Panc1 (cell line): ENCODE measurements at regions not wholly inside any gene's neighbourhood (a gene's known extent, or its start where the extent isn't known, plus 50 kb on each side); places are given as distances from the start of the nearest gene placed in this dataset.

ENCODE experiments used
- ATAC-seq: fragments of 200-7000 bp; cut with Tn5 transposase; 2 replicates; pipeline ENCODE4 v1.9.1; 2020; ENCODE audit warnings: mild to moderate bottlenecking, moderate library complexity
- BruUV-seq: library from RNA; stranded (reverse); fragments of 400-500 nt; replicated peaks from 2 replicates; lab custom pipeline; 2021; lab: Mats Ljungman, UMichigan
- CTCF ChIA-PET: fragments of 300-600 bp; sonication (Branson Sonifier 250); formaldehyde crosslinking; loops from one replicate; lab custom pipeline; 2022; ENCODE audit warnings: antibody characterized with exemption; lab: Charles Lee
- POLR2A ChIA-PET: fragments of 300-600 bp; sonication (Branson Sonifier 250); formaldehyde crosslinking; loops from one replicate; lab custom pipeline; 2022; ENCODE audit warnings: antibody characterized with exemption; lab: Charles Lee
- DNase-seq: peaks from one replicate; pipeline ENCODE4 v3.0.0-alpha.2; 2010; ENCODE audit warnings: low read depth, low spot score
- H3K27ac ChIP-seq: 2 replicates; pipeline ENCODE4 v1.5.1; 2011; ENCODE audit warnings: mild to moderate bottlenecking, low read length, inconsistent platforms
- H3K27me3 ChIP-seq: fragments of 200-500 bp; sonication (Bioruptor generic); 2 replicates; pipeline ENCODE4 v1.6.0; 2014; ENCODE audit warnings: low read length, inconsistent platforms; ENCODE audit not compliant: control insufficient read depth, insufficient read depth
- H3K36me3 ChIP-seq: fragments of 200-500 bp; sonication (Bioruptor generic); 2 replicates; pipeline ENCODE4 v1.5.1; 2014; ENCODE audit warnings: inconsistent platforms, mild to moderate bottlenecking, low read length, moderate library complexity; ENCODE audit not compliant: control insufficient read depth, insufficient read depth
- H3K4me1 ChIP-seq: 2 replicates; pipeline ENCODE4 v1.5.1; 2011; ENCODE audit warnings: inconsistent platforms, mild to moderate bottlenecking, low read length, moderate library complexity; ENCODE audit not compliant: control insufficient read depth, insufficient read depth
- H3K4me3 ChIP-seq, 2 experiments: 2 replicates each; pipeline ENCODE4 v1.5.1; 2011 to 2012; ENCODE audit warnings: low read depth in 2 of 2, low read length in 2 of 2, mild to moderate bottlenecking in 2 of 2, inconsistent platforms in 1 of 2, moderate library complexity in 1 of 2
- H3K9me3 ChIP-seq: fragments of 200-500 bp; sonication (Bioruptor generic); 2 replicates; pipeline ENCODE4 v1.5.1; 2014; ENCODE audit warnings: low read depth, mild to moderate bottlenecking, inconsistent platforms, low read length, moderate library complexity; ENCODE audit not compliant: control insufficient read depth, insufficient read depth
- CTCF ChIP-seq: fragments of 450-650 bp; IDR thresholded peaks from 2 replicates; pipeline ENCODE4 v1.5.1; 2017; ENCODE audit warnings: mild to moderate bottlenecking
- POLR2AphosphoS5 ChIP-seq: IDR thresholded peaks from 2 replicates; pipeline ENCODE4 v1.6.1; 2012; ENCODE audit warnings: mild to moderate bottlenecking, low read depth, low read length, moderate library complexity
- SIN3A ChIP-seq: IDR thresholded peaks from 2 replicates; pipeline ENCODE4 v1.6.1; 2012; ENCODE audit warnings: low read depth, mild to moderate bottlenecking, low read length, moderate library complexity, borderline replicate concordance; ENCODE audit not compliant: insufficient read depth
- TCF7L2 ChIP-seq: IDR thresholded peaks from 2 replicates; pipeline ENCODE4 v1.6.1; 2011; ENCODE audit warnings: mild to moderate bottlenecking, low read depth, low read length, inconsistent platforms
- in situ Hi-C: cut with HindIII; loops from 2 replicates; pipeline ENCODE4 v1.10.0; 2016; ENCODE audit warnings: low sequenced_read_pairs, low pct_unique_long_range_greater_than_20kb
- intact Hi-C: fragments of 100-400 bp; cut with micrococcal nuclease; formaldehyde crosslinking; loops from one replicate; pipeline ENCODE4 v1.10.0; 2022; ENCODE audit not compliant: unreplicated experiment
- TF ChIP-seq, protein P1 (sequence below), 2 experiments: IDR thresholded peaks; 2 replicates each; pipeline ENCODE4 v1.6.1; 2011 to 2012; ENCODE audit warnings: low read depth in 2 of 2, control low read depth in 1 of 2, low read length in 1 of 2, mild to moderate bottlenecking in 1 of 2, moderate library complexity in 1 of 2; ENCODE audit not compliant: insufficient read depth in 1 of 2

DNA sequence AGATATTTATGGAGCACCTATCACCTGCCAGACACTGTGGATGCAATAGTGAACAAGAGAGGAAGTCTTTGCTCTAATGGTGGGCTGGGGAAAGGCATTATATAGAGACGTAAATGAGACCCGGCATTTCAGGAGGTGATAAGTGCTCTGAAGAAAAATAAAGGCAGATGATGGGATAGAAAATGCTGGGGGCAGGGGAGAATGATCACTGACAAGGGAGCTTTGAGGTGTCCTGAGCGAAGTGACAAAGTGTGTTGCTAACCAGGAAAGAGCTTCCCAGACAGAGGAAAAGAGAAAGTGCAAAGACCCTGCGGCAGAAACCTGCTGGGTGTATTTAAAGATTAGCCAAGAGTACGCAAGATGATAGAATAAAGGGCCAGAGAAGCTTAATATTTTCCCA lies 1096.1 kb downstream of the BCL11B start:
- no peaks in the 10 kb centered on the region for H3K27me3 ChIP-seq
- H3K27ac ChIP-seq = no peak overlapping the region
- no TSS peak for BruUV-seq
- ATAC-seq (no peak), DNase-seq (no peak)
- H3K4me1 ChIP-seq = no peaks in the 10 kb centered on the region
- intact Hi-C loops = no loop called here
- no peaks in the 10 kb centered on the region for H3K9me3 ChIP-seq
- in situ Hi-C loops = no loop called here
- ChIA-PET POLR2A (no interaction called here), CTCF (no interaction called here)
- H3K36me3 ChIP-seq = no peaks in the 10 kb centered on the region
- no peak overlapping the region for H3K4me3 ChIP-seq
- no peak for TF ChIP-seq SIN3A
- no peak for TF ChIP-seq POLR2AphosphoS5
- TF ChIP-seq TCF7L2 = no peak
- TF ChIP-seq, protein P1, sequence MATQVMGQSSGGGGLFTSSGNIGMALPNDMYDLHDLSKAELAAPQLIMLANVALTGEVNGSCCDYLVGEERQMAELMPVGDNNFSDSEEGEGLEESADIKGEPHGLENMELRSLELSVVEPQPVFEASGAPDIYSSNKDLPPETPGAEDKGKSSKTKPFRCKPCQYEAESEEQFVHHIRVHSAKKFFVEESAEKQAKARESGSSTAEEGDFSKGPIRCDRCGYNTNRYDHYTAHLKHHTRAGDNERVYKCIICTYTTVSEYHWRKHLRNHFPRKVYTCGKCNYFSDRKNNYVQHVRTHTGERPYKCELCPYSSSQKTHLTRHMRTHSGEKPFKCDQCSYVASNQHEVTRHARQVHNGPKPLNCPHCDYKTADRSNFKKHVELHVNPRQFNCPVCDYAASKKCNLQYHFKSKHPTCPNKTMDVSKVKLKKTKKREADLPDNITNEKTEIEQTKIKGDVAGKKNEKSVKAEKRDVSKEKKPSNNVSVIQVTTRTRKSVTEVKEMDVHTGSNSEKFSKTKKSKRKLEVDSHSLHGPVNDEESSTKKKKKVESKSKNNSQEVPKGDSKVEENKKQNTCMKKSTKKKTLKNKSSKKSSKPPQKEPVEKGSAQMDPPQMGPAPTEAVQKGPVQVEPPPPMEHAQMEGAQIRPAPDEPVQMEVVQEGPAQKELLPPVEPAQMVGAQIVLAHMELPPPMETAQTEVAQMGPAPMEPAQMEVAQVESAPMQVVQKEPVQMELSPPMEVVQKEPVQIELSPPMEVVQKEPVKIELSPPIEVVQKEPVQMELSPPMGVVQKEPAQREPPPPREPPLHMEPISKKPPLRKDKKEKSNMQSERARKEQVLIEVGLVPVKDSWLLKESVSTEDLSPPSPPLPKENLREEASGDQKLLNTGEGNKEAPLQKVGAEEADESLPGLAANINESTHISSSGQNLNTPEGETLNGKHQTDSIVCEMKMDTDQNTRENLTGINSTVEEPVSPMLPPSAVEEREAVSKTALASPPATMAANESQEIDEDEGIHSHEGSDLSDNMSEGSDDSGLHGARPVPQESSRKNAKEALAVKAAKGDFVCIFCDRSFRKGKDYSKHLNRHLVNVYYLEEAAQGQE (IDR thresholded peaks at IDR 0.05; ENCODE audit: insufficient read depth in 1 of 2, low read depth in 2 of 2, low read length in 1 of 2) = no peak
- TF ChIP-seq CTCF = no peak

GRCh38 chr14:98176892-98177291 lies 1095.1 kb downstream of the BCL11B start:
- intact Hi-C loops = no loop called here
- ChIA-PET POLR2A (no interaction called here), CTCF (no interaction called here)

More at GRCh38 chr14:98176892-98177291, 1095.1 kb downstream of the BCL11B start:
- no TSS peak for BruUV-seq
- no peaks in the 10 kb centered on the region for H3K36me3 ChIP-seq
- in situ Hi-C loops = no loop called here
- ATAC-seq (no peak), DNase-seq (no peak)
- H3K27me3 ChIP-seq = no peaks in the 10 kb centered on the region
- H3K27ac ChIP-seq = no peak overlapping the region
- TF ChIP-seq CTCF (no peak), SIN3A (no peak), TCF7L2 (no peak)
- TF ChIP-seq, protein P1 (IDR thresholded peaks at IDR 0.05; ENCODE audit: insufficient read depth in 1 of 2, low read depth in 2 of 2, low read length in 1 of 2) = no peak
- H3K4me1 ChIP-seq = no peaks in the 10 kb centered on the region
- no peaks in the 10 kb centered on the region for H3K9me3 ChIP-seq
- no peak overlapping the region for H3K4me3 ChIP-seq
